Testis (tissue), 2 donors: ENCODE measurements at regions not wholly inside any gene's neighbourhood (a gene's known extent, or its start where the extent isn't known, plus 50 kb on each side); places are given as distances from the start of the nearest gene placed in this dataset.

ENCODE experiments used
- DNase-seq: peaks from one replicate; pipeline ENCODE4 v3.0.0-alpha.2; 2019
- H3K27ac ChIP-seq, 2 donors: fragments of 200-600 bp; sonication (generic); one replicate each; pipeline ENCODE4 v1.5.1; 2019
- H3K27me3 ChIP-seq: fragments of 200-600 bp; sonication (generic); one replicate; pipeline ENCODE4 v1.5.1; 2019
- H3K36me3 ChIP-seq: fragments of 200-600 bp; sonication (generic); one replicate; pipeline ENCODE4 v1.5.1; 2017; ENCODE audit warnings: low read depth; ENCODE audit errors: missing control alignments
- H3K4me1 ChIP-seq: fragments of 200-600 bp; sonication (generic); one replicate; pipeline ENCODE4 v1.5.1; 2019
- H3K4me3 ChIP-seq, 2 donors: fragments of 200-600 bp; sonication (generic); one replicate each; pipeline ENCODE4 v1.5.1; 2017 to 2019
- H3K9me3 ChIP-seq: fragments of 200-600 bp; sonication (generic); one replicate; pipeline ENCODE4 v1.5.1; 2017
- CTCF ChIP-seq, 3 experiments: fragments of 450-650 bp in 2 of 3; fragments of 200-600 bp in 1 of 3; sonication (generic) in 1 of 3; IDR thresholded peaks; one replicate each; pipeline ENCODE4 v1.5.1; 2016 to 2019; ENCODE audit warnings: antibody characterized with exemption in 3 of 3, mild to moderate bottlenecking in 2 of 3, moderate library complexity in 1 of 3
- POLR2A ChIP-seq: fragments of 450-650 bp; IDR thresholded peaks from one replicate; pipeline ENCODE4 v1.6.1; 2017; ENCODE audit warnings: antibody characterized with exemption, mild to moderate bottlenecking, moderate library complexity
- WGBS, 2 donors: methylation state at CpG; one replicate each; pipeline ENCODE4 v1.1.5; 2018; 5-methylcytosine and 5-hydroxymethylcytosine counted together
- intact Hi-C: fragments of 100-400 bp; cut with DNase I; formaldehyde crosslinking; loops from one replicate; pipeline ENCODE4 v1.15.1; 2023; ENCODE audit warnings: low total_unique reads

DNA sequence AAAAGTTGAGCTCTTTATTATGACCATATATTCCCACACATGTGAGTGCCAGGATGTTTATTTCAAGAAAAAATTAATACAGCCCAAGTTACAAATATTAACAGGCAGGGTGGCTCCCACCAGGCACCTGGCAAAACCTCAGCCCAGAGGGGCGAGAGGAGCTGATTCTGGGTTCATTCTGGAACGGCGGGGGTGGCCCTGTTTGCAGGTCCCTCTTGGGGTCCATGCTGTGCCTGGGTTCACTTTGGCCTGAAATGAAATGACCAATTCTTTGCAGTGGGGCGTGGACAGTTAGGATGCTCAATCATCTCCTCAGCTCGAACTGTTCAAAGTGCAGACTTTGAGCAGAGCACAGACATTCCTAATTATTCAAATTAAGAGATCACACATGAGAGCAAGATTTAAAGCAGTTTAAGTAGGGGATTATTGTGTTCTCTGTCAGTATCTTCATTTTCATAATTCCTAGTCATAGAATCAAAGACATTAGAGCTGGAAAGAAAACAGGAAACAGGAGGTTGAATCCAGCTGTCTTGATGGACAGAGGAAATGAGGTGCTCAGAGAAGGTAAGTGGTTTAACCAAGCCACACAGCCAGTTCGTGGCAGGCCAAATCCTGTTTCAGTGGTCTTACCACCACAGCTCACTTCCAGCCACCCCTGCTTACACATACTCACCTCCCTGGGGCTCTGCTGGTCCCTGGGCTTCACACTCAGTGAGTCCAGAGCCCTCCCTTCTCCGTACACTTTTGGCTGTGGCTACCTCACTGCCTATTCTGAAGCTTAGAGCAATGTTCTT lies 363.9 kb upstream of the TNRC6C start:
- no peak for DNase-seq
- no peak overlapping the region for H3K4me3 ChIP-seq
- H3K27ac ChIP-seq, result no peak overlapping the region
- no peaks in the 10 kb centered on the region for H3K9me3 ChIP-seq
- intact Hi-C loops, result no loop called here
- no peaks in the 10 kb centered on the region for H3K36me3 ChIP-seq
- TF ChIP-seq CTCF (IDR thresholded peaks at IDR 0.05) (no peak), POLR2A (no peak)
- H3K27me3 ChIP-seq, result no peaks in the 10 kb centered on the region
- peaks cover 15% of the 10 kb centered on the region for H3K4me1 ChIP-seq
- 84 to 88% methylated on average over 7 of the region's 7 CpGs for WGBS, 2 donors

- H3K4me3 ChIP-seq, result no peak overlapping the region
- DNase-seq, result no peak
- WGBS, 2 donors, result 65 to 85% methylated on average over 20 to 22 of the region's 22 CpGs
- TF ChIP-seq POLR2A (no peak), CTCF (IDR thresholded peaks at IDR 0.05) (no peak)
- H3K27ac ChIP-seq, result no peak overlapping the region
- no peaks in the 10 kb centered on the region for H3K27me3 ChIP-seq
- intact Hi-C loops, result no loop called here
- H3K36me3 ChIP-seq, result no peaks in the 10 kb centered on the region
- no peaks in the 10 kb centered on the region for H3K9me3 ChIP-seq
- H3K4me1 ChIP-seq, result peaks cover 23% of the 10 kb centered on the region
These were observed 361.7 kb upstream of the TNRC6C start for GRCh38 chr17:77596491-77597417.

GRCh38 chr17:77597418-77598240 lies 360.9 kb upstream of the TNRC6C start:
- Histone ChIP-seq H3K4me3 (no peak overlapping the region), H3K36me3 (no peaks in the 10 kb centered on the region), H3K9me3 (no peaks in the 10 kb centered on the region), H3K4me1 (peaks cover 26% of the 10 kb centered on the region), H3K27ac (no peak overlapping the region), H3K27me3 (no peaks in the 10 kb centered on the region)
- TF ChIP-seq CTCF (IDR thresholded peaks at IDR 0.05), result no peak
- no peak for TF ChIP-seq POLR2A
- intact Hi-C loops, result no loop called here
- DNase-seq, result no peak
- 87 to 88% methylated on average over 16 to 19 of the region's 19 CpGs for WGBS, 2 donors

- TF ChIP-seq CTCF (IDR thresholded peaks at IDR 0.05) (no peak), POLR2A (no peak)
- Histone ChIP-seq H3K27me3 (no peaks in the 10 kb centered on the region), H3K4me1 (peaks cover 32% of the 10 kb centered on the region), H3K4me3 (no peak overlapping the region), H3K27ac (no peak overlapping the region), H3K9me3 (no peaks in the 10 kb centered on the region), H3K36me3 (no peaks in the 10 kb centered on the region)
- 90 to 94% methylated on average over 4 of the region's 4 CpGs for WGBS, 2 donors
- DNase-seq, result no peak
- intact Hi-C loops, result no loop called here
These were observed 360.3 kb upstream of the TNRC6C start for GRCh38 chr17:77598241-77598620.
